ENCODE measurements at regions not wholly inside any gene's neighbourhood (a gene's known extent, or its start where the extent isn't known, plus 50 kb on each side); places are given as distances from the start of the nearest gene placed in this dataset.

GRCh38 chr2:109676346-109676902 lies 62.3 kb downstream of the SOWAHC start:
- TF ChIP-seq CTCF (IDR thresholded peaks at IDR 0.05) (no peak), POLR2A (IDR thresholded peaks at IDR 0.05) (no peak), POLR2AphosphoS5 (IDR thresholded peaks at IDR 0.05) (no peak), EP300 (IDR thresholded peaks at IDR 0.05) (no peak)
